H1 (cell line): ENCODE measurements at regions not wholly inside any gene's neighbourhood (a gene's known extent, or its start where the extent isn't known, plus 50 kb on each side); places are given as distances from the start of the nearest gene placed in this dataset.

Experiments used
- CTCF ChIA-PET: fragments of 300-600 bp; sonication (Branson Sonifier 250); formaldehyde crosslinking; loops from one replicate; lab custom pipeline; 2021; ENCODE audit not compliant: partially characterized antibody; lab: Charles Lee
- POLR2A ChIA-PET: fragments of 300-600 bp; sonication (Branson Sonifier 250); formaldehyde crosslinking; loops from one replicate; lab custom pipeline; 2021; ENCODE audit warnings: inconsistent platforms; ENCODE audit not compliant: partially characterized antibody; lab: Charles Lee
- DNase-seq, 2 experiments: peaks; one replicate each; pipeline versions ENCODE4 v3.0.0 to v3.0.0-alpha.2; 2010 to 2022; ENCODE audit warnings: low spot score in 2 of 2, low read depth in 1 of 2, mixed read lengths in 1 of 2
- FAIRE-seq: peaks from 2 replicates; lab custom pipeline; 2011; peaks lifted over from hg19 to GRCh38; lab: Jason Lieb, UNC
- H2AFZ ChIP-seq: 2 replicates; pipeline ENCODE4 v1.8.1; 2012; ENCODE audit warnings: low read length, inconsistent platforms
- H2AK5ac ChIP-seq: 2 replicates; pipeline ENCODE4 v1.6.1; 2013; ENCODE audit warnings: low read depth, low read length
- H2BK120ac ChIP-seq: replicated peaks from 2 replicates; pipeline ENCODE3; 2013; ENCODE audit warnings: low read depth, low read length, inconsistent platforms
- H2BK12ac ChIP-seq: 2 replicates; pipeline ENCODE4 v1.6.1; 2013; ENCODE audit warnings: low read depth, low read length
- H2BK15ac ChIP-seq: 2 replicates; pipeline ENCODE4 v1.6.1; 2013; ENCODE audit warnings: low read length
- H2BK20ac ChIP-seq: 2 replicates; pipeline ENCODE4 v1.6.1; 2013; ENCODE audit warnings: low read length
- H2BK5ac ChIP-seq: 2 replicates; pipeline ENCODE4 v1.6.1; 2013; ENCODE audit warnings: low read depth, low read length
- H3K14ac ChIP-seq: 2 replicates; pipeline ENCODE4 v1.6.1; 2013; ENCODE audit warnings: inconsistent platforms; ENCODE audit not compliant: insufficient read length
- H3K18ac ChIP-seq: 2 replicates; pipeline ENCODE4 v1.6.1; 2013; ENCODE audit warnings: low read length; ENCODE audit errors: extremely low read depth
- H3K23ac ChIP-seq: 2 replicates; pipeline ENCODE4 v1.6.1; 2013; ENCODE audit warnings: inconsistent platforms; ENCODE audit not compliant: insufficient read length
- H3K23me2 ChIP-seq: 2 replicates; pipeline ENCODE4 v1.6.1; 2013; ENCODE audit warnings: low read depth, low read length
- H3K27ac ChIP-seq: 2 replicates; pipeline ENCODE4 v1.6.1; 2011; ENCODE audit warnings: low read depth, low read length, inconsistent platforms
- H3K27me3 ChIP-seq, 4 experiments: replicated peaks in 1 of 4; 1 replicate in 1 of 4; 2 replicates in 3 of 4; pipeline versions ENCODE4 v1.6.1 to v1.8.1; 2011 to 2013; ENCODE audit warnings: low read length in 3 of 4, mild to moderate bottlenecking in 3 of 4, inconsistent platforms in 2 of 4, mixed read lengths in 2 of 4, moderate library complexity in 1 of 4; ENCODE audit not compliant: control insufficient read depth in 3 of 4, insufficient read depth in 3 of 4; ENCODE audit errors: extremely low read depth in 1 of 4
- H3K36me3 ChIP-seq, 4 experiments: 2 replicates each; pipeline versions ENCODE4 v1.6.1 to v1.8.1; 2011 to 2013; ENCODE audit warnings: mild to moderate bottlenecking in 4 of 4, low read length in 3 of 4, moderate library complexity in 2 of 4, control low read depth in 1 of 4, inconsistent platforms in 1 of 4; ENCODE audit not compliant: insufficient read depth in 4 of 4, control insufficient read depth in 2 of 4
- H3K4ac ChIP-seq: replicated peaks from 2 replicates; pipeline ENCODE3; 2013; ENCODE audit warnings: low read length, low read depth, mixed read lengths, inconsistent platforms; ENCODE audit not compliant: insufficient read length
- H3K4me1 ChIP-seq, 4 experiments: replicated peaks in 1 of 4; 1 replicate in 1 of 4; 2 replicates in 3 of 4; pipeline versions ENCODE4 v1.6.1 to v1.8.1; 2011 to 2013; ENCODE audit warnings: low read length in 3 of 4, inconsistent platforms in 2 of 4, mixed read lengths in 1 of 4; ENCODE audit not compliant: insufficient read depth in 4 of 4, control insufficient read depth in 3 of 4
- H3K4me2 ChIP-seq, 2 experiments: 2 replicates each; pipeline versions ENCODE4 v1.6.1 to v1.8.1; 2011 to 2013; ENCODE audit warnings: low read depth in 2 of 2, low read length in 2 of 2, control low read depth in 1 of 2, inconsistent platforms in 1 of 2, mild to moderate bottlenecking in 1 of 2; ENCODE audit not compliant: insufficient read depth in 1 of 2
- H3K4me3 ChIP-seq, 4 experiments: fragments of 200-600, 300-600 bp in 1 of 4; sonication (generic), shearing (Covaris generic), sonication (Bioruptor Twin) in 1 of 4; 2 replicates each; pipeline versions ENCODE4 v1.5.1 to v1.8.1; 2011 to 2016; ENCODE audit warnings: low read length in 4 of 4, low read depth in 3 of 4, control low read depth in 2 of 4, inconsistent platforms in 2 of 4, mild to moderate bottlenecking in 2 of 4, mixed read lengths in 1 of 4, moderate library complexity in 1 of 4; ENCODE audit not compliant: insufficient read depth in 2 of 4; ENCODE audit errors: extremely low read depth in 1 of 4
- H3K56ac ChIP-seq: replicated peaks from 2 replicates; pipeline ENCODE3; 2013; ENCODE audit warnings: low read depth, mild to moderate bottlenecking, mixed read lengths, low read length, inconsistent platforms; ENCODE audit not compliant: insufficient read length
- H3K79me1 ChIP-seq: 2 replicates; pipeline ENCODE4 v1.6.1; 2013; ENCODE audit warnings: low read depth, low read length, control low read depth
- H3K79me2 ChIP-seq, 2 experiments: 2 replicates each; pipeline versions ENCODE4 v1.6.1 to v1.8.1; 2012 to 2013; ENCODE audit warnings: low read length in 2 of 2, mild to moderate bottlenecking in 2 of 2, inconsistent platforms in 1 of 2; ENCODE audit not compliant: insufficient read depth in 2 of 2, control insufficient read depth in 1 of 2
- H3K9ac ChIP-seq, 4 experiments: replicated peaks in 1 of 4; 1 replicate in 1 of 4; 2 replicates in 3 of 4; pipeline versions ENCODE4 v1.6.1 to v1.8.1; 2011 to 2013; ENCODE audit warnings: low read depth in 3 of 4, low read length in 3 of 4, control low read depth in 2 of 4, mild to moderate bottlenecking in 2 of 4, moderate library complexity in 2 of 4, inconsistent platforms in 1 of 4; ENCODE audit errors: extremely low read depth in 1 of 4
- H3K9me3 ChIP-seq, 2 experiments: 2 replicates each; pipeline versions ENCODE4 v1.6.1 to v1.8.1; 2012 to 2013; ENCODE audit warnings: mild to moderate bottlenecking in 2 of 2, moderate library complexity in 2 of 2, control low read depth in 1 of 2, inconsistent platforms in 1 of 2, low read depth in 1 of 2, low read length in 1 of 2, mixed read lengths in 1 of 2; ENCODE audit not compliant: insufficient read depth in 2 of 2
- H4K20me1 ChIP-seq, 2 experiments: replicated peaks in 1 of 2; 2 replicates each; pipeline versions ENCODE3 to v1.8.1; 2011 to 2013; ENCODE audit warnings: inconsistent platforms in 2 of 2, low read length in 2 of 2, mild to moderate bottlenecking in 1 of 2; ENCODE audit not compliant: insufficient read depth in 2 of 2, control insufficient read depth in 1 of 2
- H4K5ac ChIP-seq: 2 replicates; pipeline ENCODE4 v1.6.1; 2013; ENCODE audit warnings: low read length, low read depth, mixed read lengths, inconsistent platforms; ENCODE audit not compliant: insufficient read length
- H4K8ac ChIP-seq: 2 replicates; pipeline ENCODE4 v1.8.0; 2013; ENCODE audit warnings: mild to moderate bottlenecking, moderate library complexity, low read length, inconsistent platforms; ENCODE audit not compliant: insufficient read depth; ENCODE audit errors: extremely low read depth
- H4K91ac ChIP-seq: replicated peaks from 2 replicates; pipeline ENCODE3; 2013; ENCODE audit warnings: low read length, mixed read lengths, inconsistent platforms; ENCODE audit not compliant: insufficient read length
- CBX5 ChIP-seq: fragments of 300-800, 300-1000 bp; sonication (generic); IDR thresholded peaks from 2 replicates; pipeline ENCODE4 v1.7.1; 2016; ENCODE audit warnings: antibody characterized with exemption, low read length, low read depth
- CEBPB ChIP-seq: IDR thresholded peaks from 2 replicates; pipeline ENCODE4 v1.6.1; 2012; ENCODE audit warnings: low read depth, low read length
- EGR1 ChIP-seq: IDR thresholded peaks from 2 replicates; pipeline ENCODE4 v1.6.1; 2011; ENCODE audit warnings: low read depth, low read length, borderline replicate concordance
- HDAC2 ChIP-seq, 2 experiments: fragments of 300-600 bp in 1 of 2; sonication (generic) in 1 of 2; IDR thresholded peaks; 2 replicates each; pipeline ENCODE4 v1.6.1; 2011 to 2012; ENCODE audit warnings: low read depth in 2 of 2, low read length in 2 of 2, mild to moderate bottlenecking in 2 of 2, moderate library complexity in 2 of 2, borderline replicate concordance in 1 of 2, inconsistent platforms in 1 of 2
- JUN ChIP-seq: IDR thresholded peaks from 2 replicates; pipeline ENCODE4 v1.6.1; 2011; ENCODE audit warnings: low read depth, mild to moderate bottlenecking, improper control_type of control experiment, low read length
- JUND ChIP-seq: IDR thresholded peaks from 2 replicates; pipeline ENCODE4 v1.6.1; 2011; ENCODE audit warnings: mild to moderate bottlenecking, improper control_type of control experiment, low read length
- KDM1A ChIP-seq: fragments of 200-600, 300-600 bp; sonication (generic); IDR thresholded peaks from 2 replicates; pipeline ENCODE4 v1.7.1; 2016; ENCODE audit warnings: mild to moderate bottlenecking, low read length, borderline replicate concordance
- NANOG ChIP-seq: IDR thresholded peaks from 2 replicates; pipeline ENCODE4 v1.6.1; 2011; ENCODE audit warnings: low read length, low read depth, mild to moderate bottlenecking, inconsistent platforms; ENCODE audit not compliant: insufficient read depth, poor library complexity, severe bottlenecking
- RFX5 ChIP-seq: IDR thresholded peaks from 2 replicates; pipeline ENCODE4 v1.6.1; 2011; ENCODE audit warnings: low read depth, low read length, improper control_type of control experiment, borderline replicate concordance
- SP4 ChIP-seq: IDR thresholded peaks from 2 replicates; pipeline ENCODE4 v1.6.1; 2012; ENCODE audit warnings: low read length, inconsistent platforms
- TAF7 ChIP-seq: optimal IDR thresholded peaks from 2 replicates; pipeline ENCODE3; 2011; ENCODE audit warnings: low read depth, mild to moderate bottlenecking, inconsistent platforms, low read length, moderate library complexity, borderline replicate concordance
- TEAD4 ChIP-seq: IDR thresholded peaks from 2 replicates; pipeline ENCODE4 v1.6.1; 2012; ENCODE audit warnings: low read depth, low read length, inconsistent platforms, mixed read lengths
- TF ChIP-seq, protein P1 (sequence below): IDR thresholded peaks from 2 replicates; pipeline ENCODE4 v1.6.1; 2011; ENCODE audit warnings: low read length, improper control_type of control experiment

- Histone ChIP-seq H3K27ac (no peak overlapping the region), H3K23me2 (no peaks in the 10 kb centered on the region), H2BK5ac (no peak overlapping the region), H3K36me3 (no peaks in the 10 kb centered on the region), H3K27me3 (no peaks in the 10 kb centered on the region), H3K14ac (no peak overlapping the region), H2AFZ (no peak overlapping the region), H2AK5ac (no peak overlapping the region), H2BK20ac (no peak overlapping the region), H4K20me1 (no peaks in the 10 kb centered on the region), H3K18ac (no peak overlapping the region), H3K79me2 (no peaks in the 10 kb centered on the region), H3K9ac (no peak overlapping the region), H3K4me3 (no peak overlapping the region), H2BK15ac (no peak overlapping the region), H2BK12ac (no peak overlapping the region), H3K23ac (no peak overlapping the region), H4K8ac (no peak overlapping the region), H3K4ac (no peak overlapping the region), H3K4me1 (no peaks in the 10 kb centered on the region), H2BK120ac (no peak overlapping the region), H3K79me1 (no peaks in the 10 kb centered on the region), H3K56ac (no peak overlapping the region), H3K9me3 (no peaks in the 10 kb centered on the region), H4K5ac (no peak overlapping the region), H4K91ac (no peak overlapping the region), H3K4me2 (no peak overlapping the region)
- POLR2A ChIA-PET, result no interaction called here
- no peak for DNase-seq
- TF ChIP-seq, protein P1, sequence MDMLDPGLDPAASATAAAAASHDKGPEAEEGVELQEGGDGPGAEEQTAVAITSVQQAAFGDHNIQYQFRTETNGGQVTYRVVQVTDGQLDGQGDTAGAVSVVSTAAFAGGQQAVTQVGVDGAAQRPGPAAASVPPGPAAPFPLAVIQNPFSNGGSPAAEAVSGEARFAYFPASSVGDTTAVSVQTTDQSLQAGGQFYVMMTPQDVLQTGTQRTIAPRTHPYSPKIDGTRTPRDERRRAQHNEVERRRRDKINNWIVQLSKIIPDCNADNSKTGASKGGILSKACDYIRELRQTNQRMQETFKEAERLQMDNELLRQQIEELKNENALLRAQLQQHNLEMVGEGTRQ, result no peak
- no peak for TF ChIP-seq EGR1
- no peak for TF ChIP-seq TEAD4
- no peak for TF ChIP-seq RFX5
- no peak for TF ChIP-seq SP4
- no peak for TF ChIP-seq JUND
- TF ChIP-seq CBX5, result no peak
- TF ChIP-seq NANOG, result no peak
- TF ChIP-seq JUN, result no peak
- no peak for TF ChIP-seq TAF7
- no peak for TF ChIP-seq HDAC2 (IDR thresholded peaks at IDR 0.05; ENCODE audit: borderline replicate concordance in 1 of 2, low read depth in 2 of 2, low read length in 2 of 2)
- TF ChIP-seq CEBPB, result no peak
- TF ChIP-seq KDM1A, result no peak
- no peak for FAIRE-seq
- CTCF ChIA-PET, result interaction anchor here (1.3 to 4.1 kb wide), 2 partner anchors 11 to 195 kb away, joined by 4 to 38 read pairs; no protein-coding TSS in a partner anchor
These were observed 67.6 kb downstream of the NMUR2 start for GRCh38 chr5:152337484-152337883.
